ENCODE measurements at regions not wholly inside any gene's neighbourhood (a gene's known extent, or its start where the extent isn't known, plus 50 kb on each side); places are given as distances from the start of the nearest gene placed in this dataset.

DNA sequence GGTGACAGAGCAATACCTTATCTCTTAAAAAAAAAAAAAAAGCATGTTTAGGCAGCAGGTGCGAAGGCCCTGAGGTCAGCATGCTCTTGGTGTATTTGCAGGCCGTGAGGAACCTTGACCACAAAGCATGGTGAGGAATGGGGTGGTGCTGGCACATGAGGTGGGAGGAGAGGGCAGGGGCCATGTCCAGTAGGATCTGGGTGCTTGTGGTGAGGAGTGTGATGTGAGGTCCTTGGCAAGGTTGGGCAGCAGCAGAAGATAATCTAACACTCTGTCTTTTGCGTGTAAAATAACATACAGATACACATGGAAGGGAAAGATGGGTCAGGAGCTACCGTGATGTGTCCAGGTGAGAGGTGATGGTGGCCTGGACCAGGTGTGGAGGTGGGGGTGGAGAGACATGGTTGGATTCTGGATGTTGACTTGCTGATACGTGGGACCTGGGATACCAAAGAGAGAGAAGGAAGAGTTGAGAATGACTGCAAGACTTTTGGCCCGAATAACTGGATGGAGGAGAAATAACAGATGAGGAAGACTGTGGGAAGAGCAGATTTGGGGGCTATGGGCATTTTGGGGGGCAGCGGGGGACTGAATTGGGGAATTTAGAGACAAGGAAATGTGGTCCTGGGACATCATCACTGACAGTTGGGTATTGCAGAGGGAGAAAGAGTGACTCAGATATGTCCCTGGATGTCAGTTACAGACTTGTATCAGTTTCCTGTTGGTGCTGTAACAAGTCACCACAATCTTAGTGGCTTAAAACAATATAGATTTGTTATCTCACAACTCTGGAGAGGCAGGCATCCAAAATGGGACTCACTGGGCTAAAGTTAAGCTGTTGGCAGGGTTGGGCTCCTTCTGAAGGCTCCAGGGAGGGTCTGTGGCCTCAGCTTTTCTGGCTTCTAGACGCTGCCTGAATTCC lies 274.9 kb downstream of the HAPSTR1 start:
- TF ChIP-seq, protein P1, sequence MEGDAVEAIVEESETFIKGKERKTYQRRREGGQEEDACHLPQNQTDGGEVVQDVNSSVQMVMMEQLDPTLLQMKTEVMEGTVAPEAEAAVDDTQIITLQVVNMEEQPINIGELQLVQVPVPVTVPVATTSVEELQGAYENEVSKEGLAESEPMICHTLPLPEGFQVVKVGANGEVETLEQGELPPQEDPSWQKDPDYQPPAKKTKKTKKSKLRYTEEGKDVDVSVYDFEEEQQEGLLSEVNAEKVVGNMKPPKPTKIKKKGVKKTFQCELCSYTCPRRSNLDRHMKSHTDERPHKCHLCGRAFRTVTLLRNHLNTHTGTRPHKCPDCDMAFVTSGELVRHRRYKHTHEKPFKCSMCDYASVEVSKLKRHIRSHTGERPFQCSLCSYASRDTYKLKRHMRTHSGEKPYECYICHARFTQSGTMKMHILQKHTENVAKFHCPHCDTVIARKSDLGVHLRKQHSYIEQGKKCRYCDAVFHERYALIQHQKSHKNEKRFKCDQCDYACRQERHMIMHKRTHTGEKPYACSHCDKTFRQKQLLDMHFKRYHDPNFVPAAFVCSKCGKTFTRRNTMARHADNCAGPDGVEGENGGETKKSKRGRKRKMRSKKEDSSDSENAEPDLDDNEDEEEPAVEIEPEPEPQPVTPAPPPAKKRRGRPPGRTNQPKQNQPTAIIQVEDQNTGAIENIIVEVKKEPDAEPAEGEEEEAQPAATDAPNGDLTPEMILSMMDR (IDR thresholded peaks at IDR 0.05; ENCODE audit: low read depth, low read length) = no peak
- no peak for TF ChIP-seq POLR2A (IDR thresholded peaks at IDR 0.05; ENCODE audit: extremely low read depth, insufficient read length)
- TF ChIP-seq, protein P2, sequence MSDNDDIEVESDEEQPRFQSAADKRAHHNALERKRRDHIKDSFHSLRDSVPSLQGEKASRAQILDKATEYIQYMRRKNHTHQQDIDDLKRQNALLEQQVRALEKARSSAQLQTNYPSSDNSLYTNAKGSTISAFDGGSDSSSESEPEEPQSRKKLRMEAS (IDR thresholded peaks at IDR 0.05; ENCODE audit: low read depth, low read length) = no peak

Data from NB4 (cell line).